MV-4-11 (cell line): ENCODE measurements at regions not wholly inside any gene's neighbourhood (a gene's known extent, or its start where the extent isn't known, plus 50 kb on each side); places are given as distances from the start of the nearest gene placed in this dataset.

Experiments
- DNase-seq: peaks from one replicate; lab custom pipeline; 2025; lab: John Stamatoyannopoulos, UW

GRCh38 chr2:104163611-104164130, 690.2 kb upstream of the POU3F3 start:
- no peak for DNase-seq

- DNase-seq: no peak
Measured at GRCh38 chr2:104164721-104165252, 689.1 kb upstream of the POU3F3 start.

- no peak for DNase-seq
Measured at GRCh38 chr2:104177179-104177578, 676.7 kb upstream of the POU3F3 start.

- DNase-seq: no peak
Measured at GRCh38 chr2:104179644-104180043, 674.3 kb upstream of the POU3F3 start.

- no peak for DNase-seq
Measured at GRCh38 chr2:104200533-104201168, 653.3 kb upstream of the POU3F3 start.

GRCh38 chr2:104213758-104214157, 640.2 kb upstream of the POU3F3 start:
- no peak for DNase-seq

- no peak for DNase-seq
Measured at GRCh38 chr2:104215269-104216161, 638.4 kb upstream of the POU3F3 start.

- DNase-seq: no peak
Measured at GRCh38 chr2:104233591-104233990, 620.3 kb upstream of the POU3F3 start.

- no peak for DNase-seq
Measured at GRCh38 chr2:104236491-104236890, 617.4 kb upstream of the POU3F3 start.

- DNase-seq: no peak
Measured at GRCh38 chr2:104240984-104241383, 612.9 kb upstream of the POU3F3 start.

- no peak for DNase-seq
Measured at GRCh38 chr2:104249629-104250028, 604.3 kb upstream of the POU3F3 start.

- DNase-seq: no peak
Measured at GRCh38 chr2:104250635-104251034, 603.3 kb upstream of the POU3F3 start.

GRCh38 chr2:104254017-104254416, 599.9 kb upstream of the POU3F3 start:
- no peak for DNase-seq

GRCh38 chr2:104262714-104263113, 591.2 kb upstream of the POU3F3 start:
- no peak for DNase-seq

- no peak for DNase-seq
Measured at GRCh38 chr2:104279646-104280045, 574.3 kb upstream of the POU3F3 start.

GRCh38 chr2:104280216-104280615, 573.7 kb upstream of the POU3F3 start:
- no peak for DNase-seq

- no peak for DNase-seq
Measured at GRCh38 chr2:104286841-104287240, 567.1 kb upstream of the POU3F3 start.

GRCh38 chr2:104289651-104290565, 564.0 kb upstream of the POU3F3 start:
- no peak for DNase-seq

GRCh38 chr2:104290566-104290891, 563.4 kb upstream of the POU3F3 start:
- DNase-seq: no peak

- DNase-seq: no peak
Measured at GRCh38 chr2:104312684-104313083, 541.2 kb upstream of the POU3F3 start.

GRCh38 chr2:104318001-104318665, 535.8 kb upstream of the POU3F3 start:
- no peak for DNase-seq
